Activated naive CD8-positive, alpha-beta T cell treated with anti-CD3 and anti-CD28 coated beads, Interleukin-2, amount 10 ng/mL, durations not matched to agents 7 days and 5 days (primary cell): ENCODE measurements at regions not wholly inside any gene's neighbourhood (a gene's known extent, or its start where the extent isn't known, plus 50 kb on each side); places are given as distances from the start of the nearest gene placed in this dataset.

Source experiments
- ATAC-seq: fragments of 150-1000 bp; cut with Tn5 transposase; one replicate; pipeline ENCODE4 v1.10.0; 2021; ENCODE audit warnings: low read depth, moderate library complexity
- POLR2A ChIA-PET: fragments of 350-600 bp; sonication (Branson Sonifier 250); formaldehyde crosslinking; loops from one replicate; lab custom pipeline; 2021; ENCODE audit warnings: antibody characterized with exemption; lab: Charles Lee
- DNase-seq: peaks from one replicate; pipeline ENCODE4 v3.0.0; 2021
- H3K27ac Mint-ChIP-seq: one replicate; pipeline ENCODE4 v1.8.0; 2022; ENCODE audit warnings: mild to moderate bottlenecking, mixed read lengths
- H3K27me3 Mint-ChIP-seq: one replicate; pipeline ENCODE4 v1.8.0; 2022; ENCODE audit warnings: mild to moderate bottlenecking, moderate library complexity, mixed read lengths
- H3K36me3 Mint-ChIP-seq: one replicate; pipeline ENCODE4 v1.8.0; 2021; ENCODE audit warnings: mild to moderate bottlenecking, mixed read lengths
- H3K4me1 Mint-ChIP-seq: one replicate; pipeline ENCODE4 v1.8.0; 2021; ENCODE audit warnings: mixed read lengths
- H3K4me3 Mint-ChIP-seq: one replicate; pipeline ENCODE4 v1.8.0; 2022; ENCODE audit warnings: mild to moderate bottlenecking, moderate library complexity, mixed read lengths
- H3K9me3 Mint-ChIP-seq: one replicate; pipeline ENCODE4 v1.8.0; 2021; ENCODE audit warnings: mixed read lengths

GRCh38 chr18:40215979-40216378 lies 1739.1 kb upstream of the PIK3C3 start:
- no peak for ATAC-seq
- Mint-ChIP-seq H3K4me3 (no peak overlapping the region), H3K27ac (no peak overlapping the region), H3K36me3 (no peaks in the 10 kb centered on the region), H3K27me3 (no peaks in the 10 kb centered on the region), H3K9me3 (no peaks in the 10 kb centered on the region), H3K4me1 (no peaks in the 10 kb centered on the region)
- POLR2A ChIA-PET = no interaction called here
- DNase-seq = no peak

- DNase-seq = no peak
- POLR2A ChIA-PET = no interaction called here
- H3K27ac Mint-ChIP-seq = no peak overlapping the region
- H3K27me3 Mint-ChIP-seq = no peaks in the 10 kb centered on the region
- H3K4me1 Mint-ChIP-seq = no peaks in the 10 kb centered on the region
- no peak for ATAC-seq
- H3K4me3 Mint-ChIP-seq = no peak overlapping the region
- H3K36me3 Mint-ChIP-seq = no peaks in the 10 kb centered on the region
- peaks cover 3% of the 10 kb centered on the region for H3K9me3 Mint-ChIP-seq
These were observed 1744.3 kb upstream of the PIK3C3 start for GRCh38 chr18:40210696-40211095.

DNA sequence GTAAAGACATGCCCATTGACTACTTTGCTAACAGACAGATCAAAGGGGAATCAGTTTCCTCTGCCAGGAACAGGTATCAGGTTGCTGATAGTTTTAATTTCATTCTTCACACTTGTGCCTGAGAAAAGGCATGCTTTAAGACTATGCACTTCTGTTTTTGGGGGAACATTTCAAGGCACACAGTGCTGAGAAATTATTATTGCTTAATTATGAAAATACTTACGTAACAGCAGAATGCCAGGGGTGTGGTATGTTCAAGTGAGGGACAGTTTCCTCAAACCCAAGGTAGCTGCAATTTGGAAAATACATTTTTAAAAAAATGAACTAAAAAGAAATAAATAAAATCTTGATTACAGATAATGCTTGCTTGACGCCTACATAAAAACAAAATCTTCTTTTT lies 1746.1 kb upstream of the PIK3C3 start:
- ATAC-seq (no peak), DNase-seq (no peak)
- Mint-ChIP-seq H3K27me3 (no peaks in the 10 kb centered on the region), H3K4me3 (no peak overlapping the region), H3K36me3 (no peaks in the 10 kb centered on the region), H3K4me1 (no peaks in the 10 kb centered on the region), H3K27ac (no peak overlapping the region), H3K9me3 (peaks cover 7% of the 10 kb centered on the region)
- POLR2A ChIA-PET = no interaction called here

DNA sequence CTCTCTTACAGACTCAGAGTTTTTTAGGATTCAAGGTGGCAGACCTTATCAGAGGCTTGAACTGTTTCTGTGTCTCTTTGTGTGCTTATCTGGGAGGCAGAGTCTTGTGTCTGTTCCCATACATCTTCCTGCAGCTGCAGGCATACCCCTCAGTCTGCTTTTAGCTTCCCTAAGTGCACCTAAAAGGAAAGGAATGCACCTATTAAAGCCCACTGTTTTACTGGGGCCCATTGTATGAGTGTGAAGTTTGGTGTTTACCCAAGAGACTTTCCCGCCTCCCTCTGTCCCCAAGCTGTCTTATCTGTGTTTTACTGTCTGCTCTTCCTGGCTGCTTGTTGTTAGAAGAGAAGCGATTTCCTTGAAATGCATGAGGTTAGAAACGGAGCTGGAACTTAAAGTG lies 1757.3 kb upstream of the PIK3C3 start:
- no peaks in the 10 kb centered on the region for H3K36me3 Mint-ChIP-seq
- H3K27me3 Mint-ChIP-seq = no peaks in the 10 kb centered on the region
- H3K9me3 Mint-ChIP-seq = peaks cover 4% of the 10 kb centered on the region
- ATAC-seq (no peak), DNase-seq (no peak)
- POLR2A ChIA-PET = no interaction called here
- no peak overlapping the region for H3K27ac Mint-ChIP-seq
- no peak overlapping the region for H3K4me3 Mint-ChIP-seq
- H3K4me1 Mint-ChIP-seq = no peaks in the 10 kb centered on the region

DNA sequence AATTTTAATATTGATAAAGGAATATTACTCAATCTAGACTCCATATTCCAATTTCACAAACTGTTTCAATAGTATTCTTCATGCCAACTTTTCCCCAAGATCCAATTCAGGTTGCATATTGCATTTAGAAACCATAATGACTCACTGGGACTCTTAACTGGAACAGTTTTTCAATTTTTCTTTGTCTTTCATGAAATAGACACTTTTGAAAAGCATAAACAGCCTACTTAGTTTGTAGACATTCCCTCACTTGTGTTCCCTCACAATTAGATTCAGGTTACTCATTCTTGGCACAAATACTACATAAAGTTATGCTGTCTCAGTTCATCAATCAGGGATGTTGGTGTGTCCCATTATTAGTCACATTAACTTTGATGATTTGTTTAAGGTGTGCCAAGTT lies 1768.4 kb upstream of the PIK3C3 start:
- no peak for ATAC-seq
- no peak for DNase-seq
- Mint-ChIP-seq H3K4me3 (no peak overlapping the region), H3K4me1 (no peaks in the 10 kb centered on the region), H3K9me3 (peaks cover 2% of the 10 kb centered on the region), H3K27ac (no peak overlapping the region), H3K36me3 (no peaks in the 10 kb centered on the region), H3K27me3 (no peaks in the 10 kb centered on the region)
- POLR2A ChIA-PET = no interaction called here

- H3K9me3 Mint-ChIP-seq = peaks cover 8% of the 10 kb centered on the region
- no peaks in the 10 kb centered on the region for H3K4me1 Mint-ChIP-seq
- no peak for ATAC-seq
These were observed 1775.1 kb upstream of the PIK3C3 start for GRCh38 chr18:40179729-40180461.

DNA sequence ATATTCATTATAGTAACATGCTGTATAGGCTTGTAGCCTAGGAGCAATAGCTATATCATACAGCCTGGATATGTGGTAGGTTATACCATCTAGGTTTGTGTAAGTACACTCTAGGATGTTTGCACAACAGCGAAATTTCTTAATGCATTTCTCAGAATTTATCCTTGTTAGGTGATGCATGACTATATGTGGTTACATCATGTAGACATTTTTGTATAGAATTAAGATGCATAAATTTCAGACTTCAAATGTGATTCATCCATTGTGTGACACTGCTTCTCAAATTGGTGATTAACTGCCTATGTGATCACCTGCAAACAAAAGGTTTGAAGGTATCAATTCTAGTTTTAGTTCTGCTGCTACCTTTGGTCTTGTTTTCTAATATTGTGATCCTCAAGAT lies 1787.0 kb upstream of the PIK3C3 start:
- POLR2A ChIA-PET = no interaction called here
- H3K27ac Mint-ChIP-seq = no peak overlapping the region
- ATAC-seq = no peak
- H3K36me3 Mint-ChIP-seq = no peaks in the 10 kb centered on the region
- H3K9me3 Mint-ChIP-seq = peaks cover 8% of the 10 kb centered on the region
- H3K27me3 Mint-ChIP-seq = no peaks in the 10 kb centered on the region
- H3K4me1 Mint-ChIP-seq = no peaks in the 10 kb centered on the region
- no peak overlapping the region for H3K4me3 Mint-ChIP-seq
- DNase-seq = no peak

More at GRCh38 chr18:40179729-40180461, 1775.1 kb upstream of the PIK3C3 start:
- DNase-seq = no peak
- POLR2A ChIA-PET = no interaction called here
- Mint-ChIP-seq H3K27ac (no peak overlapping the region), H3K36me3 (no peaks in the 10 kb centered on the region), H3K27me3 (no peaks in the 10 kb centered on the region), H3K4me3 (no peak overlapping the region)

- POLR2A ChIA-PET = no interaction called here
- no peak overlapping the region for H3K27ac Mint-ChIP-seq
- DNase-seq (no peak), ATAC-seq (no peak)
- H3K4me3 Mint-ChIP-seq = no peak overlapping the region
- H3K4me1 Mint-ChIP-seq = no peaks in the 10 kb centered on the region
- no peaks in the 10 kb centered on the region for H3K27me3 Mint-ChIP-seq
- H3K36me3 Mint-ChIP-seq = no peaks in the 10 kb centered on the region
- H3K9me3 Mint-ChIP-seq = peaks cover 4% of the 10 kb centered on the region
These were observed 1791.8 kb upstream of the PIK3C3 start for GRCh38 chr18:40163254-40163653.

DNA sequence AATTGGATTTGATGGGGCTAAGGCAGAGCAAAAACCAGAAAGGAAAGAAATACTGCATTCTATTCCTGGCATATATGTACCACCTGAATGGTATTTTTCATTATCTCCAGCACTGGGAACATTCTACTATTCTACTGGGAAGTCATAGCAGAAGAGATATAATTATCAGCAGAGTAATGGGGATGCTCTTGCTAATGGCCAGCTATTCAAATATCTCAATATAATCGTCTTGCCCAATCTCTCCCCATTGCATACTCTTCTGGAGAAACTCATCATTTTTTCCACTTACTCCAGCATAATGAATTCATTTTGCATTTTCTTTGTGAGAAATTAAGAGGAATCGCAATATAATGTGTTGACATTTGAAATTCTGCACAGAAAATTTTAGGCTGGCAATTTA lies 1794.7 kb upstream of the PIK3C3 start:
- Mint-ChIP-seq H3K27me3 (no peaks in the 10 kb centered on the region), H3K27ac (no peak overlapping the region), H3K4me1 (no peaks in the 10 kb centered on the region), H3K9me3 (peaks cover 2% of the 10 kb centered on the region), H3K36me3 (no peaks in the 10 kb centered on the region), H3K4me3 (no peak overlapping the region)
- POLR2A ChIA-PET = no interaction called here
- no peak for DNase-seq
- no peak for ATAC-seq

DNA sequence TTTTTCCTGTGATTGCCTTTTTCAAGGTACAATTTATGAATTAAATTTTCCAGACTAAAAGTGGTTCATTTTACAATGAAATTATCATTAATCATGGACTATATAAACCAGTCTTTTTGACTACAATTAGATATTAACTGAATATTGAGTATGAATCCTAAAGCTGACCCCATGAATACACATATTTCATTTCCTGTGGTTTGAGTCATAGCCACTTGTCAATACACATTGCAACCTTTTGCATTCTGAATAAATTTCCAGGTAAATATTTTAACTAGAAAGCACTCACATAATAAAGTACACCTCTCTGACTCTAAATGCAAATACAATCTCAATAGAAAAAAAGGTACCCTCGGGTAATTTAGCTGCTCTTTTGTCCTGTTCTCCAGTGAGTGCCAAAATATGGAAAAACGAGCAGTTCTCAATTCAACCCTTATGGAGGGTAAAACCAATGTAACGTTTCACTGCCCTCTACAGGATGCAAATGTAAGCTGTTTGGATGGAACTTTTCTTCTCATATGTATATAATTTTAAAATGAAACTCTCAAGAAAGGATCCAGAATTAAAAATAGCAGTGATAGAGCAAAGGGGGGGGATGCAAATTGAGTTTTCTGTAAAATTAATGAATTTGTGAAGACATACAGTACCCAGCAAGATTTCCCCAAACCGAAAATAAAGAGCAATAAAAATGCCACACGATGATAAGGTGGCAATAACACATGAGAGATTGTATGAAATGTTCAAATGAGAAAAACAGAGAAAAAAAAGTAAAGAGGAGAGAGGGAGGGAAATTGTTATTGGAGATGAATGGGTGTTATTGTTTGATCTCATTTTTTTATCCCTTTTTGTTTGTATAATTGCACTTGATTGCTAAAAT lies 1795.7 kb upstream of the PIK3C3 start:
- Mint-ChIP-seq H3K4me3 (no peak overlapping the region), H3K9me3 (peaks cover 2% of the 10 kb centered on the region), H3K36me3 (no peaks in the 10 kb centered on the region), H3K27me3 (no peaks in the 10 kb centered on the region), H3K4me1 (no peaks in the 10 kb centered on the region), H3K27ac (no peak overlapping the region)
- POLR2A ChIA-PET = no interaction called here
- DNase-seq (no peak), ATAC-seq (no peak)

- H3K36me3 Mint-ChIP-seq = no peaks in the 10 kb centered on the region
- no peak for DNase-seq
- H3K9me3 Mint-ChIP-seq = no peaks in the 10 kb centered on the region
- ATAC-seq = no peak
- H3K27ac Mint-ChIP-seq = no peak overlapping the region
- POLR2A ChIA-PET = no interaction called here
- H3K27me3 Mint-ChIP-seq = no peaks in the 10 kb centered on the region
- no peaks in the 10 kb centered on the region for H3K4me1 Mint-ChIP-seq
- H3K4me3 Mint-ChIP-seq = no peak overlapping the region
These were observed 1797.9 kb upstream of the PIK3C3 start for GRCh38 chr18:40157120-40157519.

DNA sequence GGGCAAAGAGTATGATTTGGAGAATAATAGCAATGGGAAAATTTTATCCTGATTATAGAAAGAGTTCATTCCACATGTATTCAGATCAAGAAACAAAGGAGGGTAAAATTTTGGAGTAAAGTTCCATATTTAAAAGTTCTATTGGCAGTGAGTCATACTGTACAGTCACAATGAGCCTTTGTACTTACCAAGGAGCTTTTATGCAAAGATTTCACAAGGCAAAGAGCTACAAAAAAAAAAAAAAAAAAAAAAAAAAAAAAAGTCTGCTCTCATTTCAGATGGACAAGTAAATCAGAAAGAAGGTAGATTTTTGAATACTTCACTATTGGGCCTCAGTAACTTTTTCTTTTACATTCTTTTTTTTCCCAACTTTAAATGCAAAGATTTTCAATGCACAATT lies 1802.2 kb upstream of the PIK3C3 start:
- DNase-seq (no peak), ATAC-seq (no peak)
- no peak overlapping the region for H3K4me3 Mint-ChIP-seq
- H3K9me3 Mint-ChIP-seq = peaks cover 5% of the 10 kb centered on the region
- H3K27ac Mint-ChIP-seq = no peak overlapping the region
- POLR2A ChIA-PET = no interaction called here
- no peaks in the 10 kb centered on the region for H3K36me3 Mint-ChIP-seq
- no peaks in the 10 kb centered on the region for H3K4me1 Mint-ChIP-seq
- H3K27me3 Mint-ChIP-seq = no peaks in the 10 kb centered on the region

DNA sequence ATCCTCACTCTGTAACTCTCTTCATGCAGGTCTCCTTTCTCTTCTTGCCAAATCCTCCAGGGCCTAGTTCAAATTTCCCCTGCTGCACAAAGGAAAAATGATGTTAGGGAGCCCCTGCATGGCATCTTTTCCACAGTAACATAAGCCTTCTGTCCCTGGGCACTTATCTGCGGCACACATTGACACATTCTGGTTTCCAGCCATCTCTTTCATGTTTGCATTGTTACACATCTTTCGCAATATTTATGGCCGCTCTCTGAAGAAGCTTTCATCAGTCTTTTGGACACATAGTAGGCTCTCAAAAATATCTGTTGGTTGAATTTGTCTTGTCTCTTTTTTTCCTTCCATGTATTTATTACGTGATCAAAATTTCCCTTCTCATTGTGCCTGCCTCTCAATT lies 1806.1 kb upstream of the PIK3C3 start:
- Mint-ChIP-seq H3K36me3 (no peaks in the 10 kb centered on the region), H3K9me3 (peaks cover 5% of the 10 kb centered on the region), H3K27me3 (no peaks in the 10 kb centered on the region), H3K4me3 (no peak overlapping the region), H3K27ac (no peak overlapping the region), H3K4me1 (no peaks in the 10 kb centered on the region)
- DNase-seq (no peak), ATAC-seq (no peak)
- POLR2A ChIA-PET = no interaction called here

- Mint-ChIP-seq H3K4me3 (no peak overlapping the region), H3K27ac (no peak overlapping the region), H3K36me3 (no peaks in the 10 kb centered on the region), H3K4me1 (no peaks in the 10 kb centered on the region), H3K27me3 (no peaks in the 10 kb centered on the region), H3K9me3 (peaks cover 5% of the 10 kb centered on the region)
- no peak for ATAC-seq
- no peak for DNase-seq
- POLR2A ChIA-PET = no interaction called here
These were observed 1821.8 kb upstream of the PIK3C3 start for GRCh38 chr18:40133253-40133652.
